HG03103 (cell line): ENCODE measurements at regions not wholly inside any gene's neighbourhood (a gene's known extent, or its start where the extent isn't known, plus 50 kb on each side); places are given as distances from the start of the nearest gene placed in this dataset.

Experiments
- ATAC-seq: cut with Tn5 transposase; IDR thresholded peaks from one replicate; pipeline ENCODE4 v1.9.1; 2021; ENCODE audit warnings: low read depth; ENCODE audit not compliant: unreplicated experiment

DNA sequence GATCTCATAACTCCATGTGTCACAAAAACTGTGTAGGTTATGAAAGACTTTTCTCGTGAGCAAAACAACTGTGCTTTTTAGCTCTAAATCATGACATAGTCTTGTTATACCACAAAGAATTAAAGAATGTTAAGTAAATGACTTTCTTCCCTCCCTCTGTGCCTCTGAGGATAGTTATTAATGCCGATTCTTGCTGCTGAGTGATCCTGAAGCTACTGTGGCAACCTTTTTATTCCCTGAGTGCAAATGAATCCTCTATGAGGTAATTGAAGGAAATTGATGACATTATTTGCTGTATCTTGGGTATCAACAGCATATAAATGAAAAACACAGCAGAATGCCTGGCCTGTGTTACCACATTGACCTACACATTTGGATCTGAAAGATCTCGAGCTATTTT is 142.2 kb upstream of the HDAC9 start:
- ATAC-seq: no peak

GRCh38 chr7:18354108-18355085 is 141.2 kb upstream of the HDAC9 start:
- ATAC-seq: no peak

DNA sequence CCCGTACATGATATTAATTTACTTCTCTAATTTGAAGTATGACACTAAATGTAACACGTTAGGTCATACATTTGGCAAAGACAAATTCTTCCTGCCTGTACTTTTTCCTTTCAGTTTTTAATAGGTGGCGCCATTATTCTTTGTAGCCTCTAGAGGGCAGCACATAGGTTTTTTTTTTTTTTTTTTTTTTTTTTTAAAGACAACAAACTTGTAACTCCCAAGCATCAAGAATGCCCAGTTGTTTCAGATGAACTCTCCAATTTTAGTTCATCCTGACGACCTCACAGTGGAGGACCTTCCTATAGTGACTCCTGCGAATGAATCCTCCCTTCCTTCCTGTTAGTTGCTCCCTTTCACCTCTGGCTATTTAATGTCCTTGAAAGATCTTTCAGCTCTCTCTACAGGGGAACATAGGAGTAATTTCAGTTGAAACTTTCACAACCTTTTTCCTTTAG is 139.3 kb upstream of the HDAC9 start:
- no peak for ATAC-seq

GRCh38 chr7:18357691-18358090 is 137.9 kb upstream of the HDAC9 start:
- ATAC-seq: no peak

DNA sequence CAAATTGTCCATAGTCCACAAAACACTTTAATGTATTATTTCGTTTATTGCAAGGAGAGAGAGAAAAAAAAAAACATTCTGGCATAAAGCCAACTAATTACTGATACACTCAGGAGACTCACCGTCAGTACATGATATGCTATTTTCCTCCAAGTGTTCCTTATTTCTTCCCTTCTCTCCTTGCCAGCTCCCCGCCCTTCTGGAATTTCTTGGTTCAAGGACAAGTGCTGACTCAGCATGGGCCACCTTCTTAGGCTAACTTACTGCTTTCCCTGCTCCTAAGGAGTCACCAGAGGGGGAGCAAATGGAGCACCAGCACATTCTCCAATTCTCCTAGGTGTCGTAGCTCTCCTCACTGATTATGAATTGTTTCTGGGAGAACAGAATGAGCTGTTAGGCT is 133.8 kb upstream of the HDAC9 start:
- ATAC-seq: no peak

GRCh38 chr7:18363751-18364380 is 131.7 kb upstream of the HDAC9 start:
- no peak for ATAC-seq

GRCh38 chr7:18364396-18364795 is 131.2 kb upstream of the HDAC9 start:
- ATAC-seq: no peak

GRCh38 chr7:18366394-18366793 is 129.2 kb upstream of the HDAC9 start:
- no peak for ATAC-seq

DNA sequence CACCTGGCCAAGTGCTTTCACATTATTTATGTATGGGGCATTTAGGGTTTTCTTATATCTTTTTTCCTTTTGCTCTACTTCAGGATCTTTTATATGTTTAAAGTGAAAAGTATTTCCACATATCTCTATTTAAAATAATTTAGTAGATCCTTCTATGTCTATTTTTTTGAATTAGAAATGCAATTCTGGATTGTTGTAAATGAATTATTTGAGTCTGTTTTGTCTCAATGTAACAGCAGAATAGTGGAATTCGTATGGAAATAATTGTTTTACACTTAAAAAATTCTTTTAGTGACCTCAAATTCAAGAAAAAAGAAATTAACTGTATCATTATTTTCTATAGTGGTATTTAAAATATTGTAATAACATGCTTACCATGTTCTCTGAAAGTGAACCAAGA is 126.5 kb upstream of the HDAC9 start:
- no peak for ATAC-seq

DNA sequence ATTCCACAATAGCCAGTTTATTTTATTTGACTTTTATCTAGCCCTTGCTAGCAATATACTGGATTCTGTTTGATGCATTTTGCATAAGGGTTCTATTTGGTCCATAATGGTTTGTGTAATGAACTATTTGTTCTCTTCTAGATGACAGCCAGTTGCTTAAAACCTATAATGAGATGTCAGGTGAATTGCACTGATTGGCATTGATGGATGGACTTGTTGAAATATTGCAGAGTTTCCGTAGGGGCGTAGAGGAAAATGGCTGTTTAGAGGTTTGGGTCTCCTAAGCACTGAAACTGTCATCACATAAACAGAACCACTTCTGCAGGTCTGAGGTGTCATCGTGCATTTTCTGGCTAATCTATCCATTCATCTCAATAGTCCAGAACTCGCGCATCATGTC is 124.9 kb upstream of the HDAC9 start:
- ATAC-seq: no peak

- no peak for ATAC-seq
These were observed 116.5 kb upstream of the HDAC9 start for GRCh38 chr7:18378989-18379605.

GRCh38 chr7:18384491-18385143 is 110.9 kb upstream of the HDAC9 start:
- ATAC-seq: no peak

DNA sequence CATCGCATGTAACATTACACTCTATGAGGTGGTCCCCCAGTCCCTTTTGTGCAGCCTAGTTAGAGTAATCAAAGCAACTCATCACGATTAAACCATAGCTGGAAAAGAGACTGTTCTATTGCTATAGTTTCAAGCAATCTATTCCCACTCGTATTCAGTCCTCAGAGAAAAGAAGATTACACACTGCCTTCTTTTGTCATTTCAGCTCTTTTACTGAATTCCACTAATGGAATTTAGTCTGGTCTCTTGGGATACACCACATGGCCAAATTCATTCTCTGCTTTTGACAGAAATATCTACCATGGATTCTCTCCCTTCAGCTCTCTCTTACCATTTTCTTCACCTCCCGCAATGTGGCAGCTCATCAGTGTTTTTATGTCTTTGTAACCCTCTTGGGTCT is 108.9 kb upstream of the HDAC9 start:
- ATAC-seq: no peak

GRCh38 chr7:18387191-18387735 is 108.3 kb upstream of the HDAC9 start:
- no peak for ATAC-seq

GRCh38 chr7:18390535-18390907 is 105.0 kb upstream of the HDAC9 start:
- peak; percentile 36 for ATAC-seq

DNA sequence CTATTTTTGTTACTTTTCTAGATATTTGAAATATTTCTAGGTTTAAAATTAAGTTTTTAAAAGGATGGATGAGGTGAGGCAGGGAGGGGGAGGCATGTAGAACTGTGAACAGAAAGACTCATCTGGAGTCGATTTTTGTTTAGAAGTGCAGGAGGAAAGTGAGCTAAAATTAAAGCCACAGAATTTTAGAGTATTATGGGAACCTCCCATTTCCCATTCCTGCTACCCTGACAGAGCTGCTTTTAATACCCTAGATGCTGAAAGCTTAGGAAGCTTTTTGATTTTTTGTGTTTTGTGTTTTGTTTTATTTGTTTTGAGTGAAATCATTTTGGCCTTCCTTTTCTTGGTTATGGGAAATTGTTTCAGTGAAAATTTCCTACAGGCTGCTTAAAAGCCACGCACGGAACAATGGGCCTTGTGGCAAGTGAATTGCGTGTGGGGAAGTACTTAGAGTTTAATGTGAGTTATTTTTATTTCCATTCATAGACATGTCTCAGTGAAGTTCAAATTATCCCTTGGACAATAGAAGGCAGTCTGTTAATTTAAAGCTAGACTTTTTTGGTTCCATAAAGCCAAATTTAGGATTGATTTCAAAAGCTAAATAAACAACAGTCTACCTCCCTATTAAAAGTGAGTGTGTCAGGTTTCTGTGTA is 102.0 kb upstream of the HDAC9 start:
- no peak for ATAC-seq

DNA sequence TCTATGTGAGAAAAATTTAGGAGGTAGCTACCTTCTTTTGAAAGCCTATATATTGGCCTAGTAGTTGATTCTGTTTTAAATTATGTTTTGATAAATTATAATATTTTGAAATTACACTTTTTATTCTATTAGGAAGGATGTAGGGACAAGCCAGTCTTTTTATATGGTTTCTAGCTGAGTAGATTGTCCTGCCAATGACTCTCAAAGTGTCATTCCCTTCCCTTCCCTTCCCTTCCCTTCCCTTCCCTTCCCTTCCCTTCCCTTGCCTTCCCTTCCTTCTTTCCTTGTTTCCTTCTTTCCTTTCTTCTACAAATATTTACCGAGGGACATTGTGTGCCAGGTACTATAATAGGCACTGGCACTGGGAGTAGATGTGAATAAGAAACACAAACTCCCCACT is 99.7 kb upstream of the HDAC9 start:
- ATAC-seq: no peak

DNA sequence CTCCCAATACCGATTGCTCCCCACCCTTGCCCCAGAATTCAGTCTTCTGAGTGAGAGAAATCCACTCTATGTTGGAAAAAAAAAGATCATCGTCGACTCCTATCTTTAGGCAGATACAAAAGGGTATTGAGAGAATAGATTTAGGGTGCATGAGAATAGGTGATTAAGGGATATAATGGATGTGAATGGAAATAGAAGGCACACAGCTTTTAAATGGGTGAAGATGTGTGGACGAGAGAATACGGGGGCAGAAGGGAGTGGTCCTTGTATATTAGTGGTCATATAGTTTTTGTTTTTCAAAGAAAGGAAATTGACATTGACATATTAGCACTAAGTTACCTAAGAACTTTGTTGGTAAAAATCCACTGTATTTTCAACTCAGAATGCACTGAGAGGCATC is 98.6 kb upstream of the HDAC9 start:
- no peak for ATAC-seq

DNA sequence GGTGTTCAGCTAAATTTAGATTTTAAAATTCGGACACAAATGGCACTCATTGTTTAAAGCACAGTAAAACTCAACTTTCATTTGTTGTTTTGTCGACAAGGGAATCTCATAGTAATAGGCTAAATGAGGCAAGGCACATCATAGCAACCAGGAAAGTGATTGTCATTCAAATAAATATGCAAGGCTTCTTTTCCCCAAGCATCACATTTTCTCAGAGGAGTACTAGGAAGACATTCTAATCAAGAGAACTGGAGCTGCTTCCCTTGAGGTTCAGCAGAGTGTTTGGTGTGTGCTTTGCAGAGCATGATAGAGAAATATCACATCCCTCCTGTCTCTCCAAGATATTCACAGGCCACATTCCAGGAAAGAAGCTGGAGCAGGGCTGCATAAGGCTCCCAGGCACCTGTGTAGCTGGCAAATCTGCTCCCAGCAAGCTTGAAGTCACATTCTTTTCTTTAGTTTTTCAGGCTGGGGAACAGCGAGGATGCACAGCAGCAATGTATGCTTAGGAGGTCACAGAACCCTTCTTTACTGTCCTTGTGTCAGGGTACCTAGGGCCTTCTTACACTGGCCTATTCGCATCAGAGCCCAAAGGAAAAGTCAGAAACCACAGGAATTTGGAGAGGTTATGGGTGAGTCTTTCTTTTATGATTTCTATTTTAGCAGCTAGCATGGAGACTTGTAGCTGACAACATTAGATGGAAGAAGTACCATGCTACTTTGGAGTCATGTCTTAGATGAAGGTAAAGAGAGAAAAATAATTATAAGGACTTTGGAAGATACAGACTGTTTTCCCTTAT is 95.9 kb upstream of the HDAC9 start:
- no peak for ATAC-seq
